Neuronal stem cell (in vitro differentiated cells): ENCODE measurements at regions not wholly inside any gene's neighbourhood (a gene's known extent, or its start where the extent isn't known, plus 50 kb on each side); places are given as distances from the start of the nearest gene placed in this dataset.
"Not testable (repeated sequence)": the region's sequence is repeated elsewhere in the genome, so short reads cannot be mapped to it uniquely, and the experiment has no call there.

Experiments used
- DNase-seq: peaks from one replicate; pipeline ENCODE4 v3.0.0-alpha.2; 2013; ENCODE audit warnings: low spot score
- H2AFZ ChIP-seq: one replicate; pipeline ENCODE4 v1.6.1; 2013; ENCODE audit warnings: mild to moderate bottlenecking, low read length, inconsistent platforms
- H2AK5ac ChIP-seq: 2 replicates; pipeline ENCODE4 v1.6.1; 2013; ENCODE audit warnings: low read depth, mild to moderate bottlenecking, inconsistent platforms, low read length, moderate library complexity, mixed read lengths
- H2BK120ac ChIP-seq: 2 replicates; pipeline ENCODE4 v1.6.1; 2013; ENCODE audit warnings: low read depth, mild to moderate bottlenecking, inconsistent platforms, low read length, moderate library complexity, mixed read lengths
- H2BK12ac ChIP-seq: one replicate; pipeline ENCODE4 v1.6.1; 2013; ENCODE audit warnings: low read length, inconsistent platforms
- H2BK15ac ChIP-seq: 2 replicates; pipeline ENCODE4 v1.6.1; 2013; ENCODE audit warnings: mild to moderate bottlenecking, low read length, inconsistent platforms, mixed read lengths
- H2BK5ac ChIP-seq: one replicate; pipeline ENCODE4 v1.6.1; 2013; ENCODE audit warnings: inconsistent platforms, mild to moderate bottlenecking, low read length, moderate library complexity
- H3K14ac ChIP-seq: one replicate; pipeline ENCODE4 v1.6.1; 2013; ENCODE audit warnings: low read length, inconsistent platforms
- H3K18ac ChIP-seq: 2 replicates; pipeline ENCODE4 v1.6.1; 2013; ENCODE audit warnings: low read length, inconsistent platforms
- H3K23ac ChIP-seq: 2 replicates; pipeline ENCODE4 v1.6.1; 2013; ENCODE audit warnings: low read depth, mild to moderate bottlenecking, mixed read lengths, low read length, inconsistent platforms; ENCODE audit not compliant: poor library complexity
- H3K27ac ChIP-seq: replicated peaks from 3 replicates; pipeline ENCODE4 v1.5.1; 2013; ENCODE audit warnings: low read length, inconsistent platforms
- H3K27me3 ChIP-seq, 3 experiments: 2 replicates each; pipeline ENCODE4 v1.6.1; 2013; ENCODE audit warnings: low read length in 3 of 3, mild to moderate bottlenecking in 2 of 3, inconsistent platforms in 1 of 3, low read depth in 1 of 3, mixed read lengths in 1 of 3, moderate library complexity in 1 of 3; ENCODE audit not compliant: control insufficient read depth in 3 of 3, insufficient read depth in 3 of 3
- H3K36me3 ChIP-seq, 2 donors: replicated peaks in 1 of 2; 2 replicates each; pipeline ENCODE4 v1.6.1; 2013; ENCODE audit warnings: low read length in 2 of 2; ENCODE audit not compliant: control insufficient read depth in 2 of 2, insufficient read depth in 2 of 2
- H3K4ac ChIP-seq: 2 replicates; pipeline ENCODE4 v1.6.1; 2013; ENCODE audit warnings: inconsistent platforms, mild to moderate bottlenecking, low read length, moderate library complexity
- H3K4me1 ChIP-seq, 2 donors: 1 replicate in 1 of 2; 2 replicates in 1 of 2; pipeline ENCODE4 v1.6.1; 2013; ENCODE audit warnings: low read length in 2 of 2, low read depth in 1 of 2; ENCODE audit not compliant: control insufficient read depth in 2 of 2, insufficient read depth in 1 of 2
- H3K4me2 ChIP-seq: one replicate; pipeline ENCODE4 v1.6.1; 2013; ENCODE audit warnings: mild to moderate bottlenecking, low read length, inconsistent platforms; ENCODE audit not compliant: insufficient read depth, poor library complexity, severe bottlenecking
- H3K4me3 ChIP-seq, 2 donors: 2 replicates each; pipeline ENCODE4 v1.5.1; 2013; ENCODE audit warnings: low read length in 2 of 2, mild to moderate bottlenecking in 2 of 2, inconsistent platforms in 1 of 2, moderate library complexity in 1 of 2
- H3K79me1 ChIP-seq: one replicate; pipeline ENCODE4 v1.6.1; 2013; ENCODE audit warnings: low read depth, mild to moderate bottlenecking, inconsistent platforms, low read length, moderate library complexity
- H3K9ac ChIP-seq: one replicate; pipeline ENCODE4 v1.6.1; 2013; ENCODE audit warnings: mild to moderate bottlenecking, low read depth, low read length, inconsistent platforms; ENCODE audit not compliant: poor library complexity
- H3K9me3 ChIP-seq, 2 donors: replicated peaks in 1 of 2; 2 replicates each; pipeline versions ENCODE3 to v1.6.1; 2013; ENCODE audit warnings: low read length in 2 of 2, mild to moderate bottlenecking in 2 of 2, inconsistent platforms in 1 of 2, low read depth in 1 of 2, mixed read lengths in 1 of 2, moderate library complexity in 1 of 2; ENCODE audit not compliant: control insufficient read depth in 2 of 2, insufficient read depth in 1 of 2
- H4K8ac ChIP-seq: one replicate; pipeline ENCODE4 v1.6.1; 2013; ENCODE audit warnings: low read depth, mild to moderate bottlenecking, inconsistent platforms, low read length, moderate library complexity
- H4K91ac ChIP-seq: one replicate; pipeline ENCODE4 v1.6.1; 2013; ENCODE audit warnings: low read length, low read depth, mild to moderate bottlenecking, inconsistent platforms; ENCODE audit not compliant: poor library complexity
- WGBS, 2 donors: extraction: QIAGEN DNeasy Blood & Tissue Kit; methylation state at CpG; one replicate each; pipeline ENCODE4 v1.1.7; 2013; ENCODE audit warnings: missing lambda C conversion rate in 2 of 2, mixed read lengths in 1 of 2; ENCODE audit not compliant: insufficient read length in 2 of 2, insufficient replicate concordance in 1 of 2; ENCODE audit errors: extremely low coverage in 2 of 2; 5-methylcytosine and 5-hydroxymethylcytosine counted together

DNA sequence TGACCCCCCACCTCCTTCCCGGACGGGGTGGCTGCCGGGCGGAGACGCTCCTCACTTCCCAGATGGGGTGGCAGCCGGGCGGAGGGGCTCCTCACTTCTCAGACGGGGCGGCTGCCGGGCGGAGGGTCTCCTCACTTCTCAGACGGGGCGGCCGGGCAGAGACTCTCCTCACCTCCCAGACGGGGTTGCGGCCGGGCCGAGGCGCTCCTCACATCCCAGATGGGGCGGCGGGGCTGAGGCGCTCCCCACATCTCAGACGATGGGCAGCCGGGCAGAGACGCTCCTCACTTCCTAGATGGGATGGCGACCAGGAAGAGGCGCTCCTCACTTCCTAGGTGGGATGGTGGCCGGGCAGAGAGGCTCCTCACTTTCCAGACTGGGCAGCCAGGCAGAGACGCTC, 112.1 kb upstream of the GOT2 start:
- H2AFZ ChIP-seq, H3K23ac ChIP-seq, H3K9me3 ChIP-seq, DNase-seq, H4K8ac ChIP-seq, H4K91ac ChIP-seq, H3K27me3 ChIP-seq, H3K9ac ChIP-seq, H2AK5ac ChIP-seq, H3K79me1 ChIP-seq, H3K27ac ChIP-seq, H3K14ac ChIP-seq, H2BK120ac ChIP-seq, H2BK15ac ChIP-seq, H2BK5ac ChIP-seq, H3K4me3 ChIP-seq, H3K18ac ChIP-seq, H3K4me2 ChIP-seq, H3K4ac ChIP-seq, H2BK12ac ChIP-seq, H3K36me3 ChIP-seq, H3K4me1 ChIP-seq: not testable (repeated sequence)
- WGBS, 2 donors: no CpG with 5 or more reads among the region's 29 CpGs

DNA sequence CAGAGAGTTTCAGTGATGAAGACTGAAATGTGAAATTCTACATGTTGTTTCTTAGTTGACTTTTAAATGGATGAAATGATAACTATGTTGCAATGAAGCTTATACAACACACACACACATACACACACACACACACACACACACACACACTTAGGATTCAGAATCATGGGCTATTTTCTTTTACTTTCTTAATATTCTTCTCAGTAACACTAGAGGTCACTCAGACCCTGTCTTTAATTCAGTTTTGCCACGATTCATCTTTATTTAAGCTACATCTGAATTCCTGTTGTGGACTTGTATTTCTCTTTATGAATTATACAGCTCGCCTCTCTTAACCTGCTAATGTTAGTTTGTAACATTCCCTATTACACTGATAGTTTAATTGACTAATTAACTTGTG, 109.6 kb upstream of the GOT2 start:
- Histone ChIP-seq H3K36me3 (no peaks in the 10 kb centered on the region), H4K8ac (no peak overlapping the region), H3K14ac (no peak overlapping the region), H3K4me3 (no peak overlapping the region), H3K4me1 (no peaks in the 10 kb centered on the region), H2AFZ (no peak overlapping the region), H3K27me3 (no peaks in the 10 kb centered on the region), H3K4ac (no peak overlapping the region), H3K27ac (no peak overlapping the region), H2AK5ac (no peak overlapping the region), H3K9ac (no peak overlapping the region), H4K91ac (no peak overlapping the region), H3K4me2 (no peak overlapping the region), H3K79me1 (no peaks in the 10 kb centered on the region), H3K23ac (no peak overlapping the region), H3K18ac (no peak overlapping the region), H2BK120ac (no peak overlapping the region), H2BK12ac (no peak overlapping the region), H2BK5ac (no peak overlapping the region), H3K9me3 (no peaks in the 10 kb centered on the region), H2BK15ac (no peak overlapping the region)
- DNase-seq: no peak
- no CpG with 5 or more reads among the region's 2 CpGs for WGBS, 2 donors

DNA sequence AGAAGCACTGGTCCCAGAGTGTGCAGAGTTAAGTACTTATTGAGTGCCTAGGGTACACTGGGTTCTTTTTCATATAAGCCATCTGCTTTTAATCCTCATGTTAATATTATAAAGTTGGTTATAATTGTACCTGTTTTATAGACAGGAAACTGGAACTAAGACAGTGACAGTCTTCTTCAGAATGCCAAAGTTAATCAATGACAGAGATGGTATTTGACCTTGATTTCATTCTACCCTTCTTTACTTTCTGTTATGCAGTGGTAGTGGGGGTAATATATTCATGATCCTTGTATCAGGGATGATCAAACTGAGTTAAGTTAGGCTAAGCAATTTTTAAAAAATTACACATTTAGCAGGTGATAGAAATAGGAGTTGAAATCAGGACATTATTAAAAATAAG, 108.6 kb upstream of the GOT2 start:
- no peak overlapping the region for H2BK15ac ChIP-seq
- no peak overlapping the region for H2BK5ac ChIP-seq
- no peak overlapping the region for H3K23ac ChIP-seq
- no peaks in the 10 kb centered on the region for H3K9me3 ChIP-seq
- no peak overlapping the region for H3K27ac ChIP-seq
- no peak overlapping the region for H2AFZ ChIP-seq
- no peaks in the 10 kb centered on the region for H3K36me3 ChIP-seq
- no peak overlapping the region for H2BK12ac ChIP-seq
- no peak overlapping the region for H3K4ac ChIP-seq
- no peaks in the 10 kb centered on the region for H3K27me3 ChIP-seq
- no peak for DNase-seq
- no peaks in the 10 kb centered on the region for H3K79me1 ChIP-seq
- no peak overlapping the region for H4K91ac ChIP-seq
- no peak overlapping the region for H4K8ac ChIP-seq
- no peak overlapping the region for H3K18ac ChIP-seq
- H3K14ac ChIP-seq: no peak overlapping the region
- H2BK120ac ChIP-seq: no peak overlapping the region
- no peaks in the 10 kb centered on the region for H3K4me1 ChIP-seq
- no peak overlapping the region for H2AK5ac ChIP-seq
- no peak overlapping the region for H3K4me2 ChIP-seq
- H3K4me3 ChIP-seq: no peak overlapping the region
- H3K9ac ChIP-seq: no peak overlapping the region

DNA sequence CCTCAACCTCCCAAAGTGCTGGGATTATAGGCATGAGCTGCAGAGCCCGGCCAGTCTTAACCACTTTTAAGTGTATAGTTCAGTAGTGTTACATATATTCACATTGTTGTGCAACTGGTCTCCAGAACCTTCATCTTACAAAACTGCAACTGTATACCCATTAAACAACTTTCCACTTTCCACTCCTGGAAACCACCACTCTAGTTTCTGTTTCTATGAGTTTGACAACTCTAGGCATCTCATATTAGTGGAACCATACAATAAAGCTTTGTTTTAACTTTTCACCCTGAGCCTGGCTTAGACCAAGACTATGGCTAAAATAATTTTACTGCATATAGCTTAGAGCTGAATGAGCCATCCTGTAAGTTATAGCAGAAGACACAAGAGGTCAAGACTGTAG, 108.0 kb upstream of the GOT2 start:
- no peak overlapping the region for H2BK120ac ChIP-seq
- H3K9me3 ChIP-seq: no peaks in the 10 kb centered on the region
- no peak overlapping the region for H3K14ac ChIP-seq
- no peak overlapping the region for H4K8ac ChIP-seq
- DNase-seq: no peak
- no peak overlapping the region for H3K27ac ChIP-seq
- H3K4ac ChIP-seq: no peak overlapping the region
- no peak overlapping the region for H2BK15ac ChIP-seq
- H4K91ac ChIP-seq: no peak overlapping the region
- H3K9ac ChIP-seq: no peak overlapping the region
- no peaks in the 10 kb centered on the region for H3K79me1 ChIP-seq
- no peak overlapping the region for H2AK5ac ChIP-seq
- H3K4me1 ChIP-seq: no peaks in the 10 kb centered on the region
- no peak overlapping the region for H3K18ac ChIP-seq
- H3K23ac ChIP-seq: no peak overlapping the region
- H2BK5ac ChIP-seq: no peak overlapping the region
- no peaks in the 10 kb centered on the region for H3K27me3 ChIP-seq
- no peak overlapping the region for H2BK12ac ChIP-seq
- H2AFZ ChIP-seq: no peak overlapping the region
- H3K4me3 ChIP-seq: no peak overlapping the region
- H3K36me3 ChIP-seq: no peaks in the 10 kb centered on the region
- WGBS, 2 donors: no CpG with 5 or more reads among the region's 1 CpG
- H3K4me2 ChIP-seq: no peak overlapping the region
